Activated T-cell treated with anti-CD3 and anti-CD28 coated beads, Interleukin-2, amount 50 U/mL, for 72 hours (primary cell): ENCODE measurements at regions not wholly inside any gene's neighbourhood (a gene's known extent, or its start where the extent isn't known, plus 50 kb on each side); places are given as distances from the start of the nearest gene placed in this dataset.
"Not testable (repeated sequence)": the region's sequence is repeated elsewhere in the genome, so short reads cannot be mapped to it uniquely, and the experiment has no call there.

ENCODE experiments used
- ATAC-seq, 2 donors: fragments of 150-1000 bp; cut with Tn5 transposase; replicated peaks in 1 of 2; 2 replicates each; pipeline ENCODE4 v1.10.0; 2021; ENCODE audit warnings: moderate library complexity in 2 of 2, mild to moderate bottlenecking in 1 of 2
- DNase-seq, 2 donors: peaks; one replicate each; pipeline ENCODE4 v3.0.0; 2021 to 2022; ENCODE audit warnings: mixed read lengths in 1 of 2
- H3K27ac Mint-ChIP-seq: one replicate; pipeline ENCODE4 v1.8.0; 2022; ENCODE audit warnings: mild to moderate bottlenecking, moderate library complexity, mixed read lengths
- H3K27me3 Mint-ChIP-seq: one replicate; pipeline ENCODE4 v1.8.0; 2022; ENCODE audit warnings: low read depth, mixed read lengths
- H3K36me3 Mint-ChIP-seq, 2 donors: one replicate each; pipeline ENCODE4 v1.8.0; 2022; ENCODE audit warnings: mixed read lengths in 2 of 2, mild to moderate bottlenecking in 1 of 2; ENCODE audit not compliant: insufficient read depth in 2 of 2
- H3K4me1 Mint-ChIP-seq: one replicate; pipeline ENCODE4 v1.8.0; 2022; ENCODE audit warnings: low read depth, mixed read lengths
- H3K4me3 Mint-ChIP-seq, 2 donors: one replicate each; pipeline ENCODE4 v1.8.0; 2022; ENCODE audit warnings: mild to moderate bottlenecking in 2 of 2, mixed read lengths in 2 of 2, moderate library complexity in 2 of 2
- H3K9me3 Mint-ChIP-seq, 2 donors: one replicate each; pipeline ENCODE4 v1.8.0; 2022; ENCODE audit warnings: mixed read lengths in 2 of 2

GRCh38 chr4:111433441-111433840 lies 711.8 kb upstream of the FAM241A start:
- H3K27ac Mint-ChIP-seq: no peak overlapping the region
- no peak for DNase-seq

GRCh38 chr4:111434586-111434985 lies 710.7 kb upstream of the FAM241A start:
- Mint-ChIP-seq H3K27ac (no peak overlapping the region), H3K36me3 (no peaks in the 10 kb centered on the region), H3K4me1 (no peaks in the 10 kb centered on the region), H3K4me3 (no peak overlapping the region), H3K9me3 (peaks cover 9 to 10% of the 10 kb centered on the region in 2 donors), H3K27me3 (no peaks in the 10 kb centered on the region)
- DNase-seq (no peak), ATAC-seq (no peak)

More at GRCh38 chr4:111433441-111433840, 711.8 kb upstream of the FAM241A start:
- H3K4me1 Mint-ChIP-seq: no peaks in the 10 kb centered on the region
- no peak for ATAC-seq
- H3K9me3 Mint-ChIP-seq: peaks cover 7 to 10% of the 10 kb centered on the region in 2 donors
- H3K4me3 Mint-ChIP-seq: no peak overlapping the region
- H3K27me3 Mint-ChIP-seq: no peaks in the 10 kb centered on the region
- no peaks in the 10 kb centered on the region for H3K36me3 Mint-ChIP-seq

GRCh38 chr4:111435986-111436744 lies 709.1 kb upstream of the FAM241A start:
- no peak overlapping the region for H3K4me3 Mint-ChIP-seq

GRCh38 chr4:111441687-111442086 lies 703.6 kb upstream of the FAM241A start:
- Mint-ChIP-seq H3K9me3 (peaks cover 7 to 8% of the 10 kb centered on the region in 2 donors), H3K4me1 (no peaks in the 10 kb centered on the region), H3K27ac (no peak overlapping the region), H3K27me3 (no peaks in the 10 kb centered on the region), H3K4me3 (no peak overlapping the region), H3K36me3 (no peaks in the 10 kb centered on the region)
- no peak for ATAC-seq
- DNase-seq: no peak

More at GRCh38 chr4:111435986-111436744, 709.1 kb upstream of the FAM241A start:
- H3K4me1 Mint-ChIP-seq: no peaks in the 10 kb centered on the region
- no peaks in the 10 kb centered on the region for H3K36me3 Mint-ChIP-seq
- H3K9me3 Mint-ChIP-seq: peaks cover 10 to 12% of the 10 kb centered on the region in 2 donors
- no peaks in the 10 kb centered on the region for H3K27me3 Mint-ChIP-seq
- DNase-seq: no peak
- ATAC-seq: no peak
- H3K27ac Mint-ChIP-seq: no peak overlapping the region

- DNase-seq, H3K27me3 Mint-ChIP-seq, H3K4me3 Mint-ChIP-seq, H3K36me3 Mint-ChIP-seq, H3K4me1 Mint-ChIP-seq, ATAC-seq, H3K9me3 Mint-ChIP-seq, H3K27ac Mint-ChIP-seq: not testable (repeated sequence)
These were observed 700.4 kb upstream of the FAM241A start for GRCh38 chr4:111444836-111445235.

- H3K4me1 Mint-ChIP-seq: no peaks in the 10 kb centered on the region
- DNase-seq: no peak
- peaks cover 2% of the 10 kb centered on the region in 2 donors for H3K9me3 Mint-ChIP-seq
- no peak overlapping the region for H3K4me3 Mint-ChIP-seq
- H3K27ac Mint-ChIP-seq: no peak overlapping the region
- no peaks in the 10 kb centered on the region for H3K36me3 Mint-ChIP-seq
- H3K27me3 Mint-ChIP-seq: no peaks in the 10 kb centered on the region
- no peak for ATAC-seq
These were observed 695.6 kb upstream of the FAM241A start for GRCh38 chr4:111449657-111450056.

GRCh38 chr4:111450867-111451266 lies 694.4 kb upstream of the FAM241A start:
- Mint-ChIP-seq H3K27me3 (no peaks in the 10 kb centered on the region), H3K36me3 (no peaks in the 10 kb centered on the region), H3K27ac (no peak overlapping the region), H3K9me3 (peaks cover 2% of the 10 kb centered on the region in 2 donors), H3K4me1 (no peaks in the 10 kb centered on the region), H3K4me3 (no peak overlapping the region)
- DNase-seq (no peak), ATAC-seq (no peak)

GRCh38 chr4:111453216-111453615 lies 692.0 kb upstream of the FAM241A start:
- Mint-ChIP-seq H3K36me3 (no peaks in the 10 kb centered on the region), H3K27me3 (no peaks in the 10 kb centered on the region), H3K4me3 (no peak overlapping the region), H3K9me3 (peaks cover 2% of the 10 kb centered on the region in 2 donors), H3K27ac (no peak overlapping the region), H3K4me1 (no peaks in the 10 kb centered on the region)
- ATAC-seq (no peak), DNase-seq (no peak)

GRCh38 chr4:111454961-111455360 lies 690.3 kb upstream of the FAM241A start:
- no peak overlapping the region for H3K27ac Mint-ChIP-seq
- H3K9me3 Mint-ChIP-seq: peaks cover 2% of the 10 kb centered on the region in 2 donors
- ATAC-seq (no peak), DNase-seq (no peak)
- no peaks in the 10 kb centered on the region for H3K36me3 Mint-ChIP-seq
- H3K4me3 Mint-ChIP-seq: no peak overlapping the region
- no peaks in the 10 kb centered on the region for H3K4me1 Mint-ChIP-seq
- H3K27me3 Mint-ChIP-seq: no peaks in the 10 kb centered on the region

GRCh38 chr4:111464251-111465045 lies 680.8 kb upstream of the FAM241A start:
- ATAC-seq (no peak), DNase-seq (no peak)
- Mint-ChIP-seq H3K4me1 (no peaks in the 10 kb centered on the region), H3K4me3 (no peak overlapping the region), H3K36me3 (no peaks in the 10 kb centered on the region), H3K27me3 (no peaks in the 10 kb centered on the region), H3K9me3 (peaks cover 0 to 4% of the 10 kb centered on the region in 2 donors), H3K27ac (no peak overlapping the region)

GRCh38 chr4:111466811-111467604 lies 678.2 kb upstream of the FAM241A start:
- H3K27me3 Mint-ChIP-seq: no peaks in the 10 kb centered on the region
- H3K9me3 Mint-ChIP-seq: peaks cover 0 to 4% of the 10 kb centered on the region in 2 donors
- H3K27ac Mint-ChIP-seq: no peak overlapping the region
- no peaks in the 10 kb centered on the region for H3K36me3 Mint-ChIP-seq
- no peak overlapping the region for H3K4me3 Mint-ChIP-seq
- no peak for DNase-seq
- ATAC-seq: no peak
- H3K4me1 Mint-ChIP-seq: no peaks in the 10 kb centered on the region

GRCh38 chr4:111475001-111475400 lies 670.3 kb upstream of the FAM241A start:
- Mint-ChIP-seq H3K4me1 (no peaks in the 10 kb centered on the region), H3K27me3 (no peaks in the 10 kb centered on the region), H3K36me3 (no peaks in the 10 kb centered on the region), H3K9me3 (peaks cover 0 to 3% of the 10 kb centered on the region in 2 donors), H3K4me3 (no peak overlapping the region), H3K27ac (no peak overlapping the region)
- ATAC-seq (no peak), DNase-seq (no peak)

GRCh38 chr4:111475666-111476065 lies 669.6 kb upstream of the FAM241A start:
- Mint-ChIP-seq H3K27me3 (no peaks in the 10 kb centered on the region), H3K36me3 (no peaks in the 10 kb centered on the region), H3K4me1 (no peaks in the 10 kb centered on the region), H3K27ac (no peak overlapping the region), H3K9me3 (peaks cover 0 to 3% of the 10 kb centered on the region in 2 donors), H3K4me3 (no peak overlapping the region)
- no peak for ATAC-seq
- DNase-seq: no peak
